DND-41 (cell line): ENCODE measurements at regions not wholly inside any gene's neighbourhood (a gene's known extent, or its start where the extent isn't known, plus 50 kb on each side); places are given as distances from the start of the nearest gene placed in this dataset.

Experiments used
- EZH2 ChIP-seq: IDR thresholded peaks from 3 replicates; pipeline ENCODE4 v1.6.1; 2012; ENCODE audit warnings: borderline replicate concordance, low read depth, mild to moderate bottlenecking, moderate library complexity, low read length, inconsistent platforms; ENCODE audit not compliant: severe bottlenecking
- TF ChIP-seq, protein P1 (sequence below): IDR thresholded peaks from 2 replicates; pipeline ENCODE4 v1.5.1; 2012; ENCODE audit warnings: borderline replicate concordance, low read length, moderate library complexity, mild to moderate bottlenecking; ENCODE audit not compliant: poor library complexity, severe bottlenecking; ENCODE audit errors: extremely low read depth

GRCh38 chr11:37280200-37280599 lies 682.2 kb upstream of the RAG2 start:
- TF ChIP-seq, protein P1, sequence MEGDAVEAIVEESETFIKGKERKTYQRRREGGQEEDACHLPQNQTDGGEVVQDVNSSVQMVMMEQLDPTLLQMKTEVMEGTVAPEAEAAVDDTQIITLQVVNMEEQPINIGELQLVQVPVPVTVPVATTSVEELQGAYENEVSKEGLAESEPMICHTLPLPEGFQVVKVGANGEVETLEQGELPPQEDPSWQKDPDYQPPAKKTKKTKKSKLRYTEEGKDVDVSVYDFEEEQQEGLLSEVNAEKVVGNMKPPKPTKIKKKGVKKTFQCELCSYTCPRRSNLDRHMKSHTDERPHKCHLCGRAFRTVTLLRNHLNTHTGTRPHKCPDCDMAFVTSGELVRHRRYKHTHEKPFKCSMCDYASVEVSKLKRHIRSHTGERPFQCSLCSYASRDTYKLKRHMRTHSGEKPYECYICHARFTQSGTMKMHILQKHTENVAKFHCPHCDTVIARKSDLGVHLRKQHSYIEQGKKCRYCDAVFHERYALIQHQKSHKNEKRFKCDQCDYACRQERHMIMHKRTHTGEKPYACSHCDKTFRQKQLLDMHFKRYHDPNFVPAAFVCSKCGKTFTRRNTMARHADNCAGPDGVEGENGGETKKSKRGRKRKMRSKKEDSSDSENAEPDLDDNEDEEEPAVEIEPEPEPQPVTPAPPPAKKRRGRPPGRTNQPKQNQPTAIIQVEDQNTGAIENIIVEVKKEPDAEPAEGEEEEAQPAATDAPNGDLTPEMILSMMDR, result no peak
- no peak for TF ChIP-seq EZH2
